GM23248 (cell line): ENCODE measurements at regions not wholly inside any gene's neighbourhood (a gene's known extent, or its start where the extent isn't known, plus 50 kb on each side); places are given as distances from the start of the nearest gene placed in this dataset.

Experiments used
- DNase-seq: peaks from one replicate; pipeline ENCODE4 v3.0.0-alpha.2; 2015
- H2AFZ ChIP-seq: fragments of 200-600 bp; sonication (generic); 2 replicates; pipeline ENCODE4 v1.6.1; 2016; ENCODE audit warnings: antibody characterized with exemption
- H3F3A ChIP-seq: fragments of 200-600 bp; sonication (generic); 2 replicates; pipeline ENCODE4 v1.6.1; 2016; ENCODE audit warnings: mild to moderate bottlenecking, antibody characterized with exemption, mixed run types; ENCODE audit not compliant: insufficient read depth
- H3K27ac ChIP-seq: fragments of 200-600 bp; sonication (generic); 2 replicates; pipeline ENCODE4 v1.5.1; 2016; ENCODE audit warnings: mild to moderate bottlenecking
- H3K27me3 ChIP-seq: fragments of 200-600 bp; sonication (generic); replicated peaks from 2 replicates; pipeline ENCODE4 v1.6.1; 2016; ENCODE audit warnings: mild to moderate bottlenecking; ENCODE audit not compliant: insufficient read depth
- H3K36me3 ChIP-seq: fragments of 200-600 bp; sonication (generic); 2 replicates; pipeline ENCODE4 v1.6.1; 2016; ENCODE audit warnings: low read depth, mild to moderate bottlenecking
- H3K4me1 ChIP-seq: fragments of 200-600 bp; sonication (generic); 2 replicates; pipeline ENCODE4 v1.6.1; 2016; ENCODE audit warnings: mild to moderate bottlenecking; ENCODE audit not compliant: insufficient read depth
- H3K4me2 ChIP-seq: fragments of 200-600 bp; sonication (generic); one replicate; pipeline ENCODE4 v1.6.1; 2016; ENCODE audit warnings: mild to moderate bottlenecking; ENCODE audit not compliant: unreplicated experiment
- H3K4me3 ChIP-seq: fragments of 200-600 bp; sonication (generic); 2 replicates; pipeline ENCODE4 v1.5.1; 2016; ENCODE audit warnings: mild to moderate bottlenecking
- H3K79me2 ChIP-seq: fragments of 200-600 bp; sonication (generic); 2 replicates; pipeline ENCODE4 v1.6.1; 2016; ENCODE audit warnings: mild to moderate bottlenecking; ENCODE audit not compliant: insufficient read depth
- H3K9ac ChIP-seq: fragments of 200-600 bp; sonication (generic); 2 replicates; pipeline ENCODE4 v1.6.1; 2016; ENCODE audit warnings: mild to moderate bottlenecking
- H3K9me2 ChIP-seq: fragments of 200-600 bp; sonication (generic); 2 replicates; pipeline ENCODE4 v1.6.1; 2016; ENCODE audit warnings: mixed run types, mild to moderate bottlenecking, moderate library complexity; ENCODE audit not compliant: insufficient read depth
- H3K9me3 ChIP-seq: fragments of 200-600 bp; sonication (generic); one replicate; pipeline ENCODE4 v1.6.1; 2017; ENCODE audit warnings: low read depth
- H4K20me1 ChIP-seq: fragments of 200-600 bp; sonication (generic); 2 replicates; pipeline ENCODE4 v1.6.0; 2016; ENCODE audit not compliant: insufficient read depth
- EZH2 ChIP-seq: fragments of 200-600 bp; sonication (generic); IDR thresholded peaks from 2 replicates; pipeline ENCODE4 v1.6.1; 2018; ENCODE audit warnings: antibody characterized with exemption, mild to moderate bottlenecking; ENCODE audit not compliant: insufficient read depth, poor library complexity, severe bottlenecking
- EZH2phosphoT487 ChIP-seq: fragments of 200-600 bp; sonication (generic); IDR thresholded peaks from 2 replicates; pipeline ENCODE4 v1.6.1; 2018; ENCODE audit warnings: antibody characterized with exemption, moderate library complexity, mild to moderate bottlenecking, low read depth; ENCODE audit not compliant: insufficient read depth
- WGBS, 2 experiments: methylation state at CpG; one replicate each; pipeline ENCODE4 v1.1.6; 2015 to 2017; ENCODE audit warnings: low lambda C conversion rate in 2 of 2, low coverage in 1 of 2; ENCODE audit errors: missing lambda C conversion rate in 2 of 2; 5-methylcytosine and 5-hydroxymethylcytosine counted together
- in situ Hi-C: fragments of 300-500 bp; cut with MboI; formaldehyde crosslinking; loops from 2 replicates; pipeline ENCODE4 v1.15.0; 2020

DNA sequence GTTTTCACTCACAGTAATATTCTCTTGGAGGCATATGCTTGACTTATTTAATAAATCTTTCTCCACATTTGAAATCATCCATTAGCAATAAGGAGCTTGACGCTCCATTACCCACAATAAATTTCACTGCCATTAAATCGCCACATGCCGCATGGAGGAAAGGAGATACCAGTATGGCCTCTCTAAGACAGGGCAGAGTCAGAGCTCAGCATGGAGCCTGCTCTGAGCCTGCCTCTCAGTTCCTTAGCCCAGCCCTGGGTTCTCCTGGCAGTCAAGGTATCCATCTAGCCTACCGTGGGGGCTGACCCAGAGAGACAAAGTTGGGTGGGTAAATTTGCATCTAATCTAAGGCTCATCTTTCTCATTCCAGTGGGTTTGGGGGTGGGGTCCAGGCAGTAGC is 80.3 kb upstream of the CES5A start:
- Histone ChIP-seq H3K4me1 (no peaks in the 10 kb centered on the region), H2AFZ (no peak overlapping the region), H3K4me3 (no peak overlapping the region), H3K4me2 (no peak overlapping the region), H3F3A (no peaks in the 10 kb centered on the region), H3K79me2 (no peaks in the 10 kb centered on the region), H3K27ac (no peak overlapping the region), H3K36me3 (no peaks in the 10 kb centered on the region), H3K27me3 (no peaks in the 10 kb centered on the region), H3K9me2 (no peaks in the 10 kb centered on the region), H3K9me3 (no peaks in the 10 kb centered on the region), H4K20me1 (no peaks in the 10 kb centered on the region), H3K9ac (no peak overlapping the region)
- TF ChIP-seq EZH2phosphoT487 (no peak), EZH2 (no peak)
- in situ Hi-C loops: no loop called here
- DNase-seq: no peak
- 79% methylated on average over 4 of the region's 4 CpGs for WGBS, 2 experiments

GRCh38 chr16:55954906-55955305 is 79.7 kb upstream of the CES5A start:
- Histone ChIP-seq H3K9me3 (no peaks in the 10 kb centered on the region), H3K4me3 (no peak overlapping the region), H3K9ac (no peak overlapping the region), H3K9me2 (no peaks in the 10 kb centered on the region), H3K27me3 (no peaks in the 10 kb centered on the region), H3K4me2 (no peak overlapping the region), H3K27ac (no peak overlapping the region), H3K79me2 (no peaks in the 10 kb centered on the region), H4K20me1 (no peaks in the 10 kb centered on the region), H2AFZ (no peak overlapping the region), H3K4me1 (no peaks in the 10 kb centered on the region), H3F3A (no peaks in the 10 kb centered on the region), H3K36me3 (no peaks in the 10 kb centered on the region)
- TF ChIP-seq EZH2phosphoT487: no peak
- TF ChIP-seq EZH2: no peak
- no peak for DNase-seq
- in situ Hi-C loops: no loop called here
- 20 to 34% methylated on average over 2 of the region's 2 CpGs for WGBS, 2 experiments

DNA sequence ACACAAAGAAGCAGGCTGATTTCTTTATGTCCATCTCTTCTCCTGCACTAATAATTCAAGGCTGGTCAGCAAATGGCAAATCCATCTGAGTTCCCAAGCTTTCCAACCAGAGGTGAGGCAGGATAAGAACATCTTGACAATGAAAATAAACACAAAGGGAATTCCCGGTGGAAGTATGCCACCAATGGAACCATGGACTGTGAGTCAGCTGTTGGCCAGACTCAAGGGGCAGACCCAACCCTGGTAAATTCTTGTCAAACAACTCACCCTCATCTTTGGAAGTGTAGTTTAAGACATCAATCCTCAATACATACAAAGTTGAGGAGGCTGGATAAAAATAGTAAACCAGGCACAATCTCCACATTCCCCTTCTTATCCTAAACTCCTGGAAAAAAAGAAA is 74.3 kb upstream of the CES5A start:
- TF ChIP-seq EZH2phosphoT487 (no peak), EZH2 (no peak)
- no peak overlapping the region for H3K4me2 ChIP-seq
- H3K9me2 ChIP-seq: no peaks in the 10 kb centered on the region
- WGBS, 2 experiments: 0% methylated on average over 1 of the region's 1 CpG
- H2AFZ ChIP-seq: no peak overlapping the region
- H3K27ac ChIP-seq: no peak overlapping the region
- no peaks in the 10 kb centered on the region for H3K9me3 ChIP-seq
- in situ Hi-C loops: loop anchor here (5.0 kb wide), 1 partner anchor 373 kb away; no protein-coding TSS in a partner anchor
- peak; percentile 56 for DNase-seq
- H3K4me3 ChIP-seq: no peak overlapping the region
- H3K27me3 ChIP-seq: no peaks in the 10 kb centered on the region; the same call in 1 of the 2 replicates
- H3F3A ChIP-seq: no peaks in the 10 kb centered on the region
- H4K20me1 ChIP-seq: no peaks in the 10 kb centered on the region
- H3K9ac ChIP-seq: no peak overlapping the region
- no peaks in the 10 kb centered on the region for H3K36me3 ChIP-seq
- no peaks in the 10 kb centered on the region for H3K4me1 ChIP-seq
- no peaks in the 10 kb centered on the region for H3K79me2 ChIP-seq

DNA sequence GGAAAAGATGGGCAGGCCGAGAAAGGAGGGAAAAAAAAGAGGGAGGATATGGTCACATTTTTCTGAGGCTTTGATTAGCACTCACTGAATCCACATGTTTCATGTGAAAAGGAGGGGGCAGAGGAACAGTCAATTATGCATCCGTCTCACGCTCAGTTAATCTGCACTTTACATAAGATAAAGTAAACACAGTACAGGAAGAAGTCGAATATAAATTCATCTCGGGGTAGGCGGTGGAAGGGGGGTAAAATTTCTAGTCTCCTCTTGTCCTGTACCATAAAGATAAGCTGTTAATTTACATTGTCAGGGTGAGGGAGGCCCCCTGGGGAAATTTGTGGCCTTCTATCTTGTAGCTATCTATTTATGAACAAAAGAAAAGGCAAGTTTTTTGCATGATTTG is 73.1 kb upstream of the CES5A start:
- no peak overlapping the region for H3K9ac ChIP-seq
- H3K36me3 ChIP-seq: no peaks in the 10 kb centered on the region
- no peak overlapping the region for H3K4me3 ChIP-seq
- no peaks in the 10 kb centered on the region for H3K9me3 ChIP-seq
- H3K4me1 ChIP-seq: no peaks in the 10 kb centered on the region
- in situ Hi-C loops: loop anchor here (5.0 kb wide), 1 partner anchor 374 kb away; no protein-coding TSS in a partner anchor
- no peaks in the 10 kb centered on the region; the same call in 1 of the 2 replicates for H3K27me3 ChIP-seq
- no peaks in the 10 kb centered on the region for H3K9me2 ChIP-seq
- no peaks in the 10 kb centered on the region for H3F3A ChIP-seq
- WGBS, 2 experiments: 45 to 57% methylated on average over 6 of the region's 6 CpGs
- no peak for DNase-seq
- no peak overlapping the region for H2AFZ ChIP-seq
- H3K27ac ChIP-seq: no peak overlapping the region
- H4K20me1 ChIP-seq: no peaks in the 10 kb centered on the region
- no peak for TF ChIP-seq EZH2
- H3K4me2 ChIP-seq: no peak overlapping the region
- no peaks in the 10 kb centered on the region for H3K79me2 ChIP-seq

- no peaks in the 10 kb centered on the region for H3K36me3 ChIP-seq
- in situ Hi-C loops: loop anchor here (5.0 kb wide), 1 partner anchor 375 kb away; no protein-coding TSS in a partner anchor
- H3K4me3 ChIP-seq: no peak overlapping the region
- WGBS, 2 experiments: 50 to 56% methylated on average over 1 of the region's 1 CpG
- no peak overlapping the region for H3K4me2 ChIP-seq
- H3F3A ChIP-seq: no peaks in the 10 kb centered on the region
- no peak overlapping the region for H2AFZ ChIP-seq
- no peaks in the 10 kb centered on the region for H3K9me2 ChIP-seq
- H3K27ac ChIP-seq: no peak overlapping the region
- H3K27me3 ChIP-seq: peaks cover 4% of the 10 kb centered on the region; the same call in 1 of the 2 replicates
- H3K4me1 ChIP-seq: no peaks in the 10 kb centered on the region
- no peak for DNase-seq
- H4K20me1 ChIP-seq: no peaks in the 10 kb centered on the region
- H3K9me3 ChIP-seq: no peaks in the 10 kb centered on the region
- no peaks in the 10 kb centered on the region for H3K79me2 ChIP-seq
- TF ChIP-seq EZH2phosphoT487 (no peak), EZH2 (no peak)
- H3K9ac ChIP-seq: no peak overlapping the region
Measured at GRCh38 chr16:55947366-55947765, 72.2 kb upstream of the CES5A start.
